Lung (tissue), 11 donors: ENCODE measurements at regions not wholly inside any gene's neighbourhood (a gene's known extent, or its start where the extent isn't known, plus 50 kb on each side); places are given as distances from the start of the nearest gene placed in this dataset.

Experiments used
- ATAC-seq: fragments of 200-7000 bp; cut with Tn5 transposase; one replicate; pipeline ENCODE4 v1.9.1; 2020; ENCODE audit warnings: moderate number of reproducible peaks; ENCODE audit not compliant: insufficient read depth, low FRiP score
- DNase-seq, 3 donors: peaks; one replicate each; pipeline ENCODE4 v3.0.0-alpha.2; 2013 to 2017
- H3K27ac ChIP-seq, 2 donors: one replicate each; pipeline ENCODE4 v1.5.1; 2013; ENCODE audit warnings: mild to moderate bottlenecking in 2 of 2, moderate library complexity in 2 of 2, control low read depth in 1 of 2, inconsistent platforms in 1 of 2, low read depth in 1 of 2, low read length in 1 of 2
- H3K27me3 ChIP-seq, 3 donors: one replicate each; pipeline ENCODE4 v1.5.1; 2013; ENCODE audit warnings: low read length in 2 of 3; ENCODE audit not compliant: control insufficient read depth in 3 of 3, insufficient read depth in 3 of 3
- H3K36me3 ChIP-seq, 4 donors: one replicate each; pipeline ENCODE4 v1.5.1; 2013; ENCODE audit warnings: low read length in 4 of 4, mild to moderate bottlenecking in 1 of 4, moderate library complexity in 1 of 4; ENCODE audit not compliant: control insufficient read depth in 4 of 4, insufficient read depth in 4 of 4
- H3K4me1 ChIP-seq, 5 donors: one replicate each; pipeline ENCODE4 v1.5.1; 2013; ENCODE audit warnings: low read length in 5 of 5, mild to moderate bottlenecking in 2 of 5, moderate library complexity in 1 of 5; ENCODE audit not compliant: control insufficient read depth in 5 of 5, insufficient read depth in 5 of 5
- H3K4me3 ChIP-seq: one replicate; pipeline ENCODE4 v1.5.1; 2013; ENCODE audit warnings: mild to moderate bottlenecking, control low read depth, moderate library complexity
- H3K9ac ChIP-seq, 2 donors: one replicate each; pipeline ENCODE4 v1.5.1; 2013; ENCODE audit warnings: low read length in 2 of 2, control low read depth in 1 of 2; ENCODE audit not compliant: insufficient read depth in 1 of 2
- H3K9me3 ChIP-seq, 4 donors: one replicate each; pipeline ENCODE4 v1.5.1; 2013; ENCODE audit warnings: low read length in 3 of 4, mild to moderate bottlenecking in 1 of 4, moderate library complexity in 1 of 4; ENCODE audit not compliant: control insufficient read depth in 4 of 4, insufficient read depth in 3 of 4
- WGBS, 2 donors: extraction: QIAGEN DNeasy Blood & Tissue Kit; methylation state at CpG; one replicate each; pipeline ENCODE4 v1.1.7; 2013; 5-methylcytosine and 5-hydroxymethylcytosine counted together
- TF ChIP-seq, protein P1 (sequence below): IDR thresholded peaks from 2 replicates; pipeline ENCODE4 v1.5.1; 2012; ENCODE audit warnings: mild to moderate bottlenecking; ENCODE audit errors: control extremely low read depth, extremely low read depth
- donor health status: control.
- donor health status: control.
- donor health status: Bipolar disorder and iron deficiency.
- donor health status: healthy.
- donor health status: DM: yes; HTN: yes; CAD: no.

- no peak for ATAC-seq
- no peak overlapping the region for H3K4me3 ChIP-seq
- no peak overlapping the region for H3K27ac ChIP-seq
- DNase-seq: no peak
- TF ChIP-seq, protein P1, sequence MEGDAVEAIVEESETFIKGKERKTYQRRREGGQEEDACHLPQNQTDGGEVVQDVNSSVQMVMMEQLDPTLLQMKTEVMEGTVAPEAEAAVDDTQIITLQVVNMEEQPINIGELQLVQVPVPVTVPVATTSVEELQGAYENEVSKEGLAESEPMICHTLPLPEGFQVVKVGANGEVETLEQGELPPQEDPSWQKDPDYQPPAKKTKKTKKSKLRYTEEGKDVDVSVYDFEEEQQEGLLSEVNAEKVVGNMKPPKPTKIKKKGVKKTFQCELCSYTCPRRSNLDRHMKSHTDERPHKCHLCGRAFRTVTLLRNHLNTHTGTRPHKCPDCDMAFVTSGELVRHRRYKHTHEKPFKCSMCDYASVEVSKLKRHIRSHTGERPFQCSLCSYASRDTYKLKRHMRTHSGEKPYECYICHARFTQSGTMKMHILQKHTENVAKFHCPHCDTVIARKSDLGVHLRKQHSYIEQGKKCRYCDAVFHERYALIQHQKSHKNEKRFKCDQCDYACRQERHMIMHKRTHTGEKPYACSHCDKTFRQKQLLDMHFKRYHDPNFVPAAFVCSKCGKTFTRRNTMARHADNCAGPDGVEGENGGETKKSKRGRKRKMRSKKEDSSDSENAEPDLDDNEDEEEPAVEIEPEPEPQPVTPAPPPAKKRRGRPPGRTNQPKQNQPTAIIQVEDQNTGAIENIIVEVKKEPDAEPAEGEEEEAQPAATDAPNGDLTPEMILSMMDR: no peak
- H3K27me3 ChIP-seq: peaks cover 0 to 4% (median 0%) of the 10 kb centered on the region in 3 donors
- WGBS, 2 donors: 74 to 85% methylated on average over 4 of the region's 4 CpGs
- no peak overlapping the region for H3K9ac ChIP-seq
- H3K9me3 ChIP-seq: peaks cover 0 to 13% (median 8%) of the 10 kb centered on the region in 4 donors
- no peaks in the 10 kb centered on the region for H3K4me1 ChIP-seq
- H3K36me3 ChIP-seq: no peaks in the 10 kb centered on the region
Observed at GRCh38 chr19:30620354-30620753, 248.2 kb downstream of the ZNF536 start.

- Histone ChIP-seq H3K4me1 (peaks cover 0 to 1% (median 0%) of the 10 kb centered on the region in 5 donors), H3K9me3 (no peaks in the 10 kb centered on the region), H3K27ac (no peak overlapping the region), H3K9ac (no peak overlapping the region), H3K36me3 (no peaks in the 10 kb centered on the region), H3K27me3 (peaks cover 0 to 2% (median 0%) of the 10 kb centered on the region in 3 donors), H3K4me3 (no peak overlapping the region)
- ATAC-seq (no peak), DNase-seq (no peak)
- TF ChIP-seq, protein P1: no peak
- WGBS, 2 donors: 81 to 88% methylated on average over 2 of the region's 2 CpGs
Observed at GRCh38 chr19:30609656-30610270, 237.6 kb downstream of the ZNF536 start.

DNA sequence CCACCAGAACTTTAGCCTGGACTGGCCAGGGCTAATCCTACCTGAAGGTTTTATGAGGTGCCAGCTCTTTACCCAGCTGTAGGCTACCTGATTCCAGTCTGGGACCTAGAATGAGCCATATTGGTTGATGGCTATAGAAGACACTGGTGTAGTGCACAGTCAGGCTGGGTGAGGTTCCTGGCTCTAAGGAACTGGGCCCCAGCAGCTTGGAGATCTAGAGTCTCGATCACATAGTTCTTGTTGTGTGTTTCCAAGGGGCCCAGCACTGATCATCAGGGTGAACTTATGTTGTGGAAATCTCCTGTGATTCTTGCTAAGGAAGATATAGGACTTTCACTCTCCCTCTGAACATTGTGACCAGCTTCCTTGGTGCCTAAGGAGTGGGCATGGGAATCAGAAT, 236.3 kb downstream of the ZNF536 start:
- H3K27ac ChIP-seq: no peak overlapping the region
- ATAC-seq (no peak), DNase-seq (no peak)
- TF ChIP-seq, protein P1: no peak
- H3K9me3 ChIP-seq: no peaks in the 10 kb centered on the region
- 88 to 90% methylated on average over 1 of the region's 1 CpG for WGBS, 2 donors
- peaks cover 0 to 1% (median 0%) of the 10 kb centered on the region in 5 donors for H3K4me1 ChIP-seq
- H3K27me3 ChIP-seq: peaks cover 0 to 2% (median 0%) of the 10 kb centered on the region in 3 donors
- no peaks in the 10 kb centered on the region for H3K36me3 ChIP-seq
- H3K9ac ChIP-seq: no peak overlapping the region
- H3K4me3 ChIP-seq: no peak overlapping the region
